Neuronal stem cell (in vitro differentiated cells): ENCODE measurements at regions not wholly inside any gene's neighbourhood (a gene's known extent, or its start where the extent isn't known, plus 50 kb on each side); places are given as distances from the start of the nearest gene placed in this dataset.

Experiments
- DNase-seq: peaks from one replicate; pipeline ENCODE4 v3.0.0-alpha.2; 2013; ENCODE audit warnings: low spot score
- H2AFZ ChIP-seq: one replicate; pipeline ENCODE4 v1.6.1; 2013; ENCODE audit warnings: mild to moderate bottlenecking, low read length, inconsistent platforms
- H2AK5ac ChIP-seq: 2 replicates; pipeline ENCODE4 v1.6.1; 2013; ENCODE audit warnings: low read depth, mild to moderate bottlenecking, inconsistent platforms, low read length, moderate library complexity, mixed read lengths
- H2BK120ac ChIP-seq: 2 replicates; pipeline ENCODE4 v1.6.1; 2013; ENCODE audit warnings: low read depth, mild to moderate bottlenecking, inconsistent platforms, low read length, moderate library complexity, mixed read lengths
- H2BK12ac ChIP-seq: one replicate; pipeline ENCODE4 v1.6.1; 2013; ENCODE audit warnings: low read length, inconsistent platforms
- H2BK15ac ChIP-seq: 2 replicates; pipeline ENCODE4 v1.6.1; 2013; ENCODE audit warnings: mild to moderate bottlenecking, low read length, inconsistent platforms, mixed read lengths
- H2BK5ac ChIP-seq: one replicate; pipeline ENCODE4 v1.6.1; 2013; ENCODE audit warnings: inconsistent platforms, mild to moderate bottlenecking, low read length, moderate library complexity
- H3K14ac ChIP-seq: one replicate; pipeline ENCODE4 v1.6.1; 2013; ENCODE audit warnings: low read length, inconsistent platforms
- H3K18ac ChIP-seq: 2 replicates; pipeline ENCODE4 v1.6.1; 2013; ENCODE audit warnings: low read length, inconsistent platforms
- H3K23ac ChIP-seq: 2 replicates; pipeline ENCODE4 v1.6.1; 2013; ENCODE audit warnings: low read depth, mild to moderate bottlenecking, mixed read lengths, low read length, inconsistent platforms; ENCODE audit not compliant: poor library complexity
- H3K27ac ChIP-seq: replicated peaks from 3 replicates; pipeline ENCODE4 v1.5.1; 2013; ENCODE audit warnings: low read length, inconsistent platforms
- H3K27me3 ChIP-seq, 3 experiments: 2 replicates each; pipeline ENCODE4 v1.6.1; 2013; ENCODE audit warnings: low read length in 3 of 3, mild to moderate bottlenecking in 2 of 3, inconsistent platforms in 1 of 3, low read depth in 1 of 3, mixed read lengths in 1 of 3, moderate library complexity in 1 of 3; ENCODE audit not compliant: control insufficient read depth in 3 of 3, insufficient read depth in 3 of 3
- H3K36me3 ChIP-seq, 2 donors: replicated peaks in 1 of 2; 2 replicates each; pipeline ENCODE4 v1.6.1; 2013; ENCODE audit warnings: low read length in 2 of 2; ENCODE audit not compliant: control insufficient read depth in 2 of 2, insufficient read depth in 2 of 2
- H3K4ac ChIP-seq: 2 replicates; pipeline ENCODE4 v1.6.1; 2013; ENCODE audit warnings: inconsistent platforms, mild to moderate bottlenecking, low read length, moderate library complexity
- H3K4me1 ChIP-seq, 2 donors: 1 replicate in 1 of 2; 2 replicates in 1 of 2; pipeline ENCODE4 v1.6.1; 2013; ENCODE audit warnings: low read length in 2 of 2, low read depth in 1 of 2; ENCODE audit not compliant: control insufficient read depth in 2 of 2, insufficient read depth in 1 of 2
- H3K4me2 ChIP-seq: one replicate; pipeline ENCODE4 v1.6.1; 2013; ENCODE audit warnings: mild to moderate bottlenecking, low read length, inconsistent platforms; ENCODE audit not compliant: insufficient read depth, poor library complexity, severe bottlenecking
- H3K4me3 ChIP-seq, 2 donors: 2 replicates each; pipeline ENCODE4 v1.5.1; 2013; ENCODE audit warnings: low read length in 2 of 2, mild to moderate bottlenecking in 2 of 2, inconsistent platforms in 1 of 2, moderate library complexity in 1 of 2
- H3K79me1 ChIP-seq: one replicate; pipeline ENCODE4 v1.6.1; 2013; ENCODE audit warnings: low read depth, mild to moderate bottlenecking, inconsistent platforms, low read length, moderate library complexity
- H3K9ac ChIP-seq: one replicate; pipeline ENCODE4 v1.6.1; 2013; ENCODE audit warnings: mild to moderate bottlenecking, low read depth, low read length, inconsistent platforms; ENCODE audit not compliant: poor library complexity
- H3K9me3 ChIP-seq, 2 donors: replicated peaks in 1 of 2; 2 replicates each; pipeline versions ENCODE3 to v1.6.1; 2013; ENCODE audit warnings: low read length in 2 of 2, mild to moderate bottlenecking in 2 of 2, inconsistent platforms in 1 of 2, low read depth in 1 of 2, mixed read lengths in 1 of 2, moderate library complexity in 1 of 2; ENCODE audit not compliant: control insufficient read depth in 2 of 2, insufficient read depth in 1 of 2
- H4K8ac ChIP-seq: one replicate; pipeline ENCODE4 v1.6.1; 2013; ENCODE audit warnings: low read depth, mild to moderate bottlenecking, inconsistent platforms, low read length, moderate library complexity
- H4K91ac ChIP-seq: one replicate; pipeline ENCODE4 v1.6.1; 2013; ENCODE audit warnings: low read length, low read depth, mild to moderate bottlenecking, inconsistent platforms; ENCODE audit not compliant: poor library complexity
- WGBS, 2 donors: extraction: QIAGEN DNeasy Blood & Tissue Kit; methylation state at CpG; one replicate each; pipeline ENCODE4 v1.1.7; 2013; ENCODE audit warnings: missing lambda C conversion rate in 2 of 2, mixed read lengths in 1 of 2; ENCODE audit not compliant: insufficient read length in 2 of 2, insufficient replicate concordance in 1 of 2; ENCODE audit errors: extremely low coverage in 2 of 2; 5-methylcytosine and 5-hydroxymethylcytosine counted together

- no CpG with 5 or more reads among the region's 6 CpGs for WGBS, 2 donors
- no peak overlapping the region for H2BK5ac ChIP-seq
Observed at GRCh38 chr5:106522296-106522695, 1148.4 kb downstream of the EFNA5 start.

DNA sequence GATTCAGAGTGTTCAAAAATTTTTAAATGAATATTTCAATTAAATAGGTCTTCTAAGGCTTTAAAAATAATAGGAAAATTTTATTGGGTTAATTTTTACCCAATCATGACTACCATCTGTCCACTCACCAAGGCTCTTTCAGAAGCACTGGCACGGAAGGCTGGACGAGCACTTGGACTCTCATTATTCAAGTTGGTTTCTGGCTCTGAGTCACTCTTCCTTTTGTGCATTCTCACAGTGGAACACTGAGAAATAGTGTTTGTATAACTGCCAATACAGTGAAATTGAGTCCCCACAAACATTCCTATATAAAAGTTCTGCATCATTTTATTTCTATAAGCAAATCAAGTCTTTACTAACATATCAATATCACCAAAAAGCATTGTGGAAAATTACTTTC is 1149.0 kb downstream of the EFNA5 start:
- Histone ChIP-seq H3K14ac (no peak overlapping the region), H2BK12ac (no peak overlapping the region), H2BK15ac (no peak overlapping the region), H3K27me3 (no peaks in the 10 kb centered on the region), H3K4me1 (no peaks in the 10 kb centered on the region), H3K27ac (no peak overlapping the region), H3K4me3 (no peak overlapping the region), H3K79me1 (no peaks in the 10 kb centered on the region), H2AFZ (peak overlapping the region; percentile 31), H4K8ac (no peak overlapping the region), H3K9me3 (no peaks in the 10 kb centered on the region), H2BK5ac (no peak overlapping the region), H3K18ac (no peak overlapping the region), H3K9ac (no peak overlapping the region), H3K23ac (no peak overlapping the region), H2BK120ac (no peak overlapping the region), H3K36me3 (no peaks in the 10 kb centered on the region), H3K4ac (no peak overlapping the region), H2AK5ac (no peak overlapping the region), H4K91ac (no peak overlapping the region), H3K4me2 (no peak overlapping the region)
- WGBS, 2 donors: no CpG with 5 or more reads among the region's 2 CpGs
- DNase-seq: no peak

More at GRCh38 chr5:106522296-106522695, 1148.4 kb downstream of the EFNA5 start:
- Histone ChIP-seq H3K14ac (no peak overlapping the region), H3K27me3 (no peaks in the 10 kb centered on the region), H2AK5ac (no peak overlapping the region), H3K23ac (no peak overlapping the region), H2BK12ac (no peak overlapping the region), H2AFZ (peak overlapping the region; percentile 31), H3K4ac (no peak overlapping the region), H3K9me3 (no peaks in the 10 kb centered on the region), H3K27ac (no peak overlapping the region), H3K9ac (no peak overlapping the region), H3K36me3 (no peaks in the 10 kb centered on the region), H3K18ac (no peak overlapping the region), H4K8ac (no peak overlapping the region), H2BK15ac (no peak overlapping the region), H3K4me1 (no peaks in the 10 kb centered on the region), H4K91ac (no peak overlapping the region), H3K4me3 (no peak overlapping the region), H3K79me1 (no peaks in the 10 kb centered on the region), H3K4me2 (no peak overlapping the region), H2BK120ac (no peak overlapping the region)
- DNase-seq: no peak

DNA sequence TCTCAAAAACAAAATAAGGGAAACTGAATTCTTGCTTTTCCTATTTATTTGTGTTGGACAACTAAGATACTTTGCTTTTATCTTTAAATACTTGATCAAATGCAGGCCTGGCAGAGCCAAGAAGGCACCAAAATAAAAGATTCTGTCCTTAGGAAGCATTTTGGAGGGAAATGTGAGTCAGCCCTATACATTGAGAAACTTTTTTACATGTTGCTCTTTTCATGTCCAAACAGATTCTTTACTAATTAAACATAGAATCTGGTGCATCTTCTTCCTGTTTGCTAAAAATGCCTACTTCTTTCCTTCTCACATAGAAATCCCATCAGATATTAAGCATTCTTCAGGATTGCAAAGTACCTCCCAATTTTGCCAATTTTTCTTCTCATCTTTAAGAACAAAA is 1160.4 kb downstream of the EFNA5 start:
- no peak overlapping the region for H2BK15ac ChIP-seq
- H3K9me3 ChIP-seq: no peaks in the 10 kb centered on the region
- no peak overlapping the region for H4K8ac ChIP-seq
- H2BK5ac ChIP-seq: no peak overlapping the region
- no peaks in the 10 kb centered on the region for H3K4me1 ChIP-seq
- no peak overlapping the region for H3K4me3 ChIP-seq
- no peak overlapping the region for H2BK120ac ChIP-seq
- no peak overlapping the region for H3K9ac ChIP-seq
- no peak overlapping the region for H3K18ac ChIP-seq
- no peak overlapping the region for H3K14ac ChIP-seq
- no peak overlapping the region for H2AK5ac ChIP-seq
- no peak for DNase-seq
- H3K23ac ChIP-seq: no peak overlapping the region
- H2AFZ ChIP-seq: no peak overlapping the region
- H3K36me3 ChIP-seq: no peaks in the 10 kb centered on the region
- no peaks in the 10 kb centered on the region for H3K79me1 ChIP-seq
- no peak overlapping the region for H3K4me2 ChIP-seq
- H3K27me3 ChIP-seq: no peaks in the 10 kb centered on the region
- no peak overlapping the region for H4K91ac ChIP-seq
- no peak overlapping the region for H3K27ac ChIP-seq
- no peak overlapping the region for H3K4ac ChIP-seq
- H2BK12ac ChIP-seq: no peak overlapping the region

DNA sequence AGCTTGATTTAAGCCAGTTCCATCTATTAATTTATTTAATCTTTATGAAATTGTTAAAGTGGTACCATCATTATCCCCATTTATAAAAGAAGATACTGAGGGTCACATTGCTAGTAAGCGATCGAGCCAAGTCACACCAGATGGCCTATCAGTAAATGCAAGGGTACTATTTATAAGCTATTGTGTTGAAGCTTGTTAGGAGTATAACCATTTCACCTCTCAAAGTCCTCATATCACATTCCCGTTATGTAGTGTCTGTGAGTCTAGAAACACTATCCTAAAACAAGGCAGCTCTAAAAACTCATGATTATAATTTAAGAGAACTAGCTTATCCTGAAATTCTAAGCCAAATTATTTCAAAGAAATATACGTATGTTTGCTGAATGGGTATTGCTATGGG is 1161.8 kb downstream of the EFNA5 start:
- Histone ChIP-seq H3K18ac (no peak overlapping the region), H2AFZ (no peak overlapping the region), H3K4me2 (no peak overlapping the region), H3K23ac (no peak overlapping the region), H3K4me3 (no peak overlapping the region), H3K9ac (no peak overlapping the region), H4K91ac (no peak overlapping the region), H2BK15ac (no peak overlapping the region), H3K79me1 (no peaks in the 10 kb centered on the region), H3K14ac (no peak overlapping the region), H2BK5ac (no peak overlapping the region), H3K27ac (no peak overlapping the region), H3K36me3 (no peaks in the 10 kb centered on the region), H3K4me1 (no peaks in the 10 kb centered on the region), H2BK120ac (no peak overlapping the region), H4K8ac (no peak overlapping the region), H3K9me3 (no peaks in the 10 kb centered on the region), H3K4ac (no peak overlapping the region), H2AK5ac (no peak overlapping the region), H2BK12ac (no peak overlapping the region), H3K27me3 (no peaks in the 10 kb centered on the region)
- WGBS, 2 donors: no CpG with 5 or more reads among the region's 4 CpGs
- no peak for DNase-seq
